PC-9 (cell line): ENCODE measurements at regions not wholly inside any gene's neighbourhood (a gene's known extent, or its start where the extent isn't known, plus 50 kb on each side); places are given as distances from the start of the nearest gene placed in this dataset.

ENCODE experiments used
- BruUV-seq: library from RNA; stranded (reverse); fragments of 400-500 nt; replicated peaks from 2 replicates; lab custom pipeline; 2021; lab: Mats Ljungman, UMichigan
- CTCF ChIA-PET: fragments of 300-600 bp; sonication (Branson Sonifier 250); formaldehyde crosslinking; loops from one replicate; lab custom pipeline; 2022; ENCODE audit warnings: antibody characterized with exemption; lab: Charles Lee
- POLR2A ChIA-PET: fragments of 300-600 bp; sonication (Branson Sonifier 250); formaldehyde crosslinking; loops from one replicate; lab custom pipeline; 2022; ENCODE audit warnings: antibody characterized with exemption; ENCODE audit not compliant: unreplicated experiment; lab: Charles Lee
- DNase-seq, 2 experiments: peaks; one replicate each; pipeline versions ENCODE4 v3.0.0 to v3.0.0-alpha.2; 2015 to 2022; ENCODE audit warnings: mixed read lengths in 1 of 2
- H2AFZ ChIP-seq: fragments of 200-600 bp; sonication (generic); 2 replicates; pipeline ENCODE4 v1.8.1; 2017; ENCODE audit warnings: antibody characterized with exemption
- H3F3A ChIP-seq: fragments of 200-600 bp; sonication (generic); 2 replicates; pipeline ENCODE4 v1.8.1; 2017; ENCODE audit warnings: antibody characterized with exemption, mild to moderate bottlenecking, low read depth; ENCODE audit not compliant: insufficient read depth
- H3K27ac ChIP-seq: fragments of 200-600 bp; sonication (generic); 2 replicates; pipeline ENCODE4 v1.6.1; 2016; ENCODE audit warnings: mixed run types
- H3K27me3 ChIP-seq: fragments of 200-600 bp; sonication (generic); 2 replicates; pipeline ENCODE4 v1.6.1; 2016; ENCODE audit warnings: low read depth, mixed run types; ENCODE audit not compliant: insufficient read depth
- H3K36me3 ChIP-seq: fragments of 200-600 bp; sonication (generic); 2 replicates; pipeline ENCODE4 v1.6.1; 2016; ENCODE audit warnings: low read depth, mixed run types
- H3K4me1 ChIP-seq: fragments of 200-600 bp; sonication (generic); replicated peaks from 2 replicates; pipeline ENCODE4 v1.6.1; 2016; ENCODE audit warnings: mixed run types; ENCODE audit not compliant: insufficient read depth
- H3K4me2 ChIP-seq: fragments of 200-600 bp; sonication (generic); 2 replicates; pipeline ENCODE4 v1.6.1; 2017; ENCODE audit warnings: mixed run types
- H3K4me3 ChIP-seq: fragments of 200-600 bp; sonication (generic); 2 replicates; pipeline ENCODE4 v1.6.1; 2016; ENCODE audit warnings: mixed run types
- H3K79me2 ChIP-seq: fragments of 200-600 bp; sonication (generic); 2 replicates; pipeline ENCODE4 v1.6.1; 2017; ENCODE audit warnings: low read depth, mixed run types
- H3K9me2 ChIP-seq: fragments of 200-600 bp; sonication (generic); 2 replicates; pipeline ENCODE4 v1.8.1; 2017; ENCODE audit warnings: mild to moderate bottlenecking; ENCODE audit not compliant: insufficient read depth
- H3K9me3 ChIP-seq: fragments of 200-600 bp; sonication (generic); 2 replicates; pipeline ENCODE4 v1.8.1; 2016; ENCODE audit warnings: low read depth; ENCODE audit not compliant: insufficient read depth
- H4K20me1 ChIP-seq: fragments of 200-600 bp; sonication (generic); 2 replicates; pipeline ENCODE4 v1.8.1; 2017; ENCODE audit not compliant: insufficient read depth
- CTCF ChIP-seq: fragments of 200-600 bp; sonication (generic); conservative IDR thresholded peaks from 2 replicates; pipeline ENCODE4 v1.6.1; 2017; ENCODE audit warnings: mixed run types, antibody characterized with exemption, mild to moderate bottlenecking, moderate library complexity
- EZH2 ChIP-seq: fragments of 200-600 bp; sonication (generic); IDR thresholded peaks from 2 replicates; pipeline ENCODE4 v1.8.0; 2017; ENCODE audit warnings: antibody characterized with exemption, low read depth
- intact Hi-C: fragments of 100-400 bp; cut with micrococcal nuclease; formaldehyde crosslinking; loops from one replicate; pipeline ENCODE4 v1.10.0; 2022; ENCODE audit not compliant: unreplicated experiment

DNA sequence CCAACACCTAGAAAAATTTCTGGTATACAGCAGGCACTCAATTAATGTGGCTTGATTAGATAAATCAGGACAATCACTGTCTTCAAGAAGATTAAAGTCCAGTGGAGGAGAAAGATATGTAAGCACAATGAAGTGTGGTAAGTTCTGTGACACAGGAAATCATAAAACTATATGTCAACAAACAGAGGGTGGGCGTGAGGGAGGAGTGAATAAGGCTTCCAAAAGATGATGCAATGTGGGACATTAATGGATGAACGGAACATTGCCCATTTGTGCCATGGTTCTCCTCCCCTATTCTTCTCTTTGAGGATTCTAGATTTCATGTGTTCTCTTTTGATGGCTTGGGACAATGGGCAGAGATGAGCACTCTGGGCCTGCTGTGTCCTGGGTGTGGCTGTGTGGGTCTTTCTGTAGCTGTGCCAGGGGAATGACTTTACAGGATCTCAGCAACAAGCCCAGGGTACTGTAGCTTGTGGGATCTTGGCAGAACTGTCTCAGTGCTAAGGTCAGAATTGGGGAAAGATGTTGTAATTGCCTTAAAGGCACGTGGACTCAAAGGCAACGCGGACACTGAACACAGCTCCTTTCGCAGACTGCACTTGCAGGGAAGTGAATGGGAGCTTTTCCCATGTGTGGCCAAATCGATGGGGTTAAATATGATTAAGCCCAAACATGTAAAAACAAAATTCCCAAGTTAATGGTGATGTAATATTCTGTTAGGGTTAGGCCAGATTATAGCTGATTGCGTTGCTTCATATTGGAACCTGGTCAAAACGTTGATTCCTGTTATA, 366.9 kb downstream of the TGFB2 start:
- ChIA-PET POLR2A (interaction anchor here (0.6 kb wide), 1 partner anchor 47 kb away, joined by 4 read pairs; no protein-coding TSS in a partner anchor), CTCF (no interaction called here)
- no peaks in the 10 kb centered on the region for H4K20me1 ChIP-seq
- intact Hi-C loops: no loop called here
- TF ChIP-seq EZH2 (no peak), CTCF (no peak)
- no peaks in the 10 kb centered on the region for H3K36me3 ChIP-seq
- H2AFZ ChIP-seq: no peak overlapping the region
- peaks cover 12% of the 10 kb centered on the region; the same call in 1 of the 2 replicates for H3K9me3 ChIP-seq
- H3K79me2 ChIP-seq: no peaks in the 10 kb centered on the region
- no TSS peak for BruUV-seq
- H3K4me3 ChIP-seq: no peak overlapping the region
- H3K4me1 ChIP-seq: peaks cover 14% of the 10 kb centered on the region
- H3K27ac ChIP-seq: no peak overlapping the region
- H3F3A ChIP-seq: peaks cover 17% of the 10 kb centered on the region
- H3K9me2 ChIP-seq: no peaks in the 10 kb centered on the region
- H3K27me3 ChIP-seq: no peaks in the 10 kb centered on the region
- no peak for DNase-seq
- no peak overlapping the region for H3K4me2 ChIP-seq

- CTCF ChIA-PET: no interaction called here
Measured at GRCh38 chr1:218712677-218713076, 367.5 kb downstream of the TGFB2 start.

More at GRCh38 chr1:218712677-218713076, 367.5 kb downstream of the TGFB2 start:
- H4K20me1 ChIP-seq: no peaks in the 10 kb centered on the region
- no peaks in the 10 kb centered on the region for H3K9me2 ChIP-seq
- H3K4me1 ChIP-seq: peaks cover 8% of the 10 kb centered on the region
- no peak for DNase-seq
- no peak overlapping the region for H3K4me3 ChIP-seq
- no peaks in the 10 kb centered on the region for H3K27me3 ChIP-seq
- no peaks in the 10 kb centered on the region for H3K79me2 ChIP-seq
- no peak overlapping the region for H3K27ac ChIP-seq
- no peak overlapping the region for H2AFZ ChIP-seq
- intact Hi-C loops: no loop called here
- no TSS peak for BruUV-seq
- no peak overlapping the region for H3K4me2 ChIP-seq
- peaks cover 12% of the 10 kb centered on the region; the same call in 1 of the 2 replicates for H3K9me3 ChIP-seq
- POLR2A ChIA-PET: interaction anchor here (0.6 kb wide), 1 partner anchor 48 kb away, joined by 4 read pairs; no protein-coding TSS in a partner anchor
- H3F3A ChIP-seq: peaks cover 11% of the 10 kb centered on the region
- no peak for TF ChIP-seq EZH2
- TF ChIP-seq CTCF: no peak
- H3K36me3 ChIP-seq: no peaks in the 10 kb centered on the region
